Fibroblast of skin of left biceps (primary cell): ENCODE measurements at regions not wholly inside any gene's neighbourhood (a gene's known extent, or its start where the extent isn't known, plus 50 kb on each side); places are given as distances from the start of the nearest gene placed in this dataset.

ENCODE experiments used
- DNase-seq, 2 experiments: peaks; one replicate each; pipeline ENCODE4 v3.0.0-alpha.2; 2013; ENCODE audit warnings: low read depth in 2 of 2

DNA sequence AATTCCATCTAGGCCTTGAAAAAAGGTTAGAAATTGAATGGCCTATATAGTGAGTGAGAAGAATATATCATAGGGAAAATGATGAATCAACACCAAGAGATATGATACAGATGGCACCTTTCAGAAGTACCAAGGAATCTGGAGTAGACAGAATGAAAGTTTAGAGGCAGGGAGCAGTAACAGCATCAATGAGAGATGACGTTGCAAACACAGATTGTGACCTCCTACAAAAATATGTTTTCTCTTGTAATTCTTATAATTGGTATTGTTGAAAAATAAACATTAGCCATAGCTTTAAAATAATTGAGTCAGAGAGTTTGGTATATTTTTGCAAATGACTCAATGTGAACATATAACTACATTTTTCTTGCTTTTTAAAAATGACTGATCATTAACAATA, 1223.1 kb upstream of the GJE1 start:
- no peak for DNase-seq

DNA sequence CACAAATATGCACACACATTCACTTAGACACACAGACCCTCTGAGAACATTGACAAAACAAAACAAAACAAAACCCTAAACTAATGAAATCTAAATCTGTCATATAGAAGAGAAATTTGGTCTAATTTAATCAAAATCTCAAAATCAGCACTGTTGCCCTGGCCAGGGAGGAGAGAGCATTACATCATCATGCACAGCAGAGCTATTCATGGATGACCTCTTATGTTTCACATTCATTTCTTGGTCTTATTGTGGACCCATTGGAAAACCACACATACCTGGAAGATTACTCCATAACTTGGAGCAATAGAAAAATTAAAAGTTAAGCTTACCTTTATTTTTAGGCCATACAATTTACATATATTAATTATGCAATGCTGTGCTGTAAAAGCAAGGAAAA, 1223.6 kb upstream of the GJE1 start:
- DNase-seq, result no peak

DNA sequence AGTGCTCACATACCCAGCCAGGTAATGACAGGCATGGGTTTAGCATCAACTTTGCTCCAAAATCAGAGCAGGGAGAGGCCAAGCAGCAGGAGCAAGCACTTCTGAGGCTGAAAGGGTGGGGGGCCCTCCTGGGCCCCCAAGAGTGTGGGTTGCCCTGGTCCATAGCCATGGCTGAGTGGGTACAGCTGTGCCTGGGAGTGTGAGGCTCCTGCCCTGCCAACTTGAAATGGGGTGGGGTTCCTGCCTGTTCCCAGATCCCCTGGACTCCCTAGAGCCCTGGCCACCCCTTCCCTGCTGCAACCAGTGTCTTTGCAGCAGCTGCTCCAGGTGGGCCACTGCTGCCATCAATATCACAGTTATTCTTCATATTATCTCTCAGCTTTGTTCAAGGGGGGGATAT, 1224.2 kb upstream of the GJE1 start:
- DNase-seq, result no peak

DNA sequence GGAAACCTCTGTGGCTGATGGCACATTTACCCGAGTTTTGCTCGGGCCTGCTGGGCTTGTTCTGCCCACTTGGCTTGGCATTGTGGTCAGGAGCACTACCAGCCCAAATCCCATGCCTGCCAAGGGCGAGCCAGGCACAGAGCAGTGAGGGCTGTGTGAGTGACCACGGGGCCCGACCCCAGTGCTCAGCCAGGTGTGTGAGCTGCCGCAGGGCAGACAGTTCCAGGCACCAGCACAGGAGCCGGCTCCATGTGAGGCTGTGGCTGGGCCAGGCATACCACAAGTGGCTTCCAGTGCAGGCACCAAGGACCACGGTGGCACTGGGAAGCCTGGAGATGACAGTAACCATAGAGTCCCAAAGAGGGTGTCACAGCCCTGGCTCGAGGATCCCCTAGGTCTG, 1225.5 kb upstream of the GJE1 start:
- no peak for DNase-seq

DNA sequence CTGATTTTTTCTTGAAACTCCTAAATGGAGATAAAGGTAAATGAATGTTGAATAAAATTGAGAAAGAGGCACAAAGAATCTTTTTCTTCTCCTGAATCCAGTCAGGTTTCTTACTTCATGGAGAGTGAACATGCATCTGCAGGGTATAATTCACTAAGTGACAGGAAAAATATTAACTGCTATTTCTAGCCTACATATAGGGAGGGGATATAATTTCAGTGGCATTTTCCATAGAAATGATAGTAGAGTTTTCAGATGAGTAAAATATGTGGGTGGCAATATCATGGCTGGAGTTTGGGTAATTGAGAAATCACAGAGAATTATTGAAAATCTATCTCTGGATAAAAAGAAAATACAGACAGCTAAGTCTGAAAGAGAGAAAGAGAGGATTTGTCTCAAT, 1227.0 kb upstream of the GJE1 start:
- no peak for DNase-seq

DNA sequence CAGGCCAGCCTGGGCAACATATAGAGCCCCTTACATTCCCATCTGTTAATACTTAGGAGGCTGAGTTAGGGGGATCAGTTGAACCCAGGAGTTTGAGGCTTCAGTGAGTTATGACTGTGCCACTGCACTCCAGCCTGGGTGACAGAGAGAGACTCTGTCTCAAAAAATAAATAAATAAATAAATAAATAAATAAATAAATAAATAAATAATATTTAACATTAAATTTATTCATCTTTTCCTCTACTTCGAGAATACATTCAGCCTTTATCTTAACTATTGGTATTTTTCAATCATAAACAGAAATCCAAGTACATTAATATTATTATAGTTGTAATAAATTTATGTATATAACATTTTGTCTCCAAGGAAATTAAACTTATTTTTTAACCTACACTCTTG, 1227.7 kb upstream of the GJE1 start:
- no peak for DNase-seq

DNA sequence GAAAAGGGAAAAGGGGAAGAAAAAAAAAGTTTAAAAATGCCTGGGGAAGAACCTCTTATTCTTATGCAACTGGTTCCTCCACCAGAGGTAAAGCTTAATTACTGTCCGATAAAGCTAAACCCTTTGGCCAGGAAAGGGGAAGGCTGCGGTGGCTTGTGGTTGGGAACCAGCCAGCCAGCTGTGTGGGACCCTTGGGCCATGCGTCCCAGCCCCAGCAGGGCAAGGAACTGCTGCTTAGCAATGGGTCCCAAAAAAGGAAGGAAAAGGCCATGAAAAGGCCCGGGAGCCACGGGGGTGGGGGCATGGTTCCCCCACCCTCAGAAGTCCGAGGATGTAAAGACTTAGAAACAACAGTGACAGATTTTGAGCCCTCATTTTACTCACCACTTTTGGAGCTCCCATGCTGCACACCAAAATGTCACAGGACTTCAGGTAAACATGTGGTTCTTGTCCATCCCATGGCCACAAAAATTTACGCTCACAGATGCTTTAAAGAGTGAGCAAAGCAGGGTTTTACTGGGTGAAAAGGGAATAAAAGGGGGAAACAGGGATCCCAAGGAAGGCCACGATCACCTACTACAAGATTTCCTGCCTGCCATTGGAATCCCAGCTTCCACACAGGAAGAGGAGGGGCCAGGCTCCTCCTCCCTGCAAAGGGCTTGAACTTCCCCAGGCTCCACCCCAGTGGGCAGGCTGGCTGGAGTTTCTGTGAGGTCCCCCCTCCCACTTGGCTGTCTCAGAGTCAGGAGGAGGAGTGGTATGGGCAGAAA, 1234.7 kb upstream of the GJE1 start:
- DNase-seq, result no peak

DNA sequence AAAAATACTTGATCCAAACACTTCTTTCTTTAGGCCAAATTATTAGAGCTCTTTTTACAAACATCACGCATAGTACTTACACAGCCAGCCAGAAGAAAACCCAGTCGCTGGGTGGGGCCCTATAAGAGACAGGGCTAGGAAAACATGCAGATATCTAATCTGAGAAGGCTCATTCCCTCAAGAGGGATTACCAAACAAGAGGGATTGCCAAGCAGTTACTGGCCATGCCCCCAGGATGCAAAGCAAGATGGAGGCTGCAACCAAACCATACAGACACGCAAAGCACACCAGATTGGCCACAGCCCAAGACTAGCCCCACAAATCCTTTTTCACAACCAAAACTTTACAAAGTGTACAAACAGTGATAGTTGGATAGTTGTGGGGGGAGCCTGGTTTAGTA, 1235.4 kb upstream of the GJE1 start:
- DNase-seq, result no peak

DNA sequence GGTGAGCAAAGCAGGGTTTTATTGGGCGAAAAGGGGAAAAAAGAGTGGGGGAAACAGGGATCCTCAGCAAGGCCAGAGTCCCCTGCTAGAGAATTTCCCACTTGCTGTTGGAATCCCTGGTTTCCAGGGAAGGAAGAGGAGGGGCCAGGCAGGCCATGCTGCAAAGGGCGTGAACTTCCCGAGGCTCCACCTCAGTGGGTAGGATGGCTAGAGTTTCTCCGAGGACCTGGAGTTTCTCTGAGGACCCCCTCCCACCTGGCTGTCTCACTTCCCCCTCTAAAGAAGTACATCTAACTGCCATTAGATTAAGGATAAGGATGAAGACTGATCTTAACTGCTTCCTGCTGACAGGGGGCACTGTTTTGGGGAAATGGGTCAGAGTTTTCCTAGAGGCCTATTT, 1239.3 kb upstream of the GJE1 start:
- DNase-seq, result no peak

DNA sequence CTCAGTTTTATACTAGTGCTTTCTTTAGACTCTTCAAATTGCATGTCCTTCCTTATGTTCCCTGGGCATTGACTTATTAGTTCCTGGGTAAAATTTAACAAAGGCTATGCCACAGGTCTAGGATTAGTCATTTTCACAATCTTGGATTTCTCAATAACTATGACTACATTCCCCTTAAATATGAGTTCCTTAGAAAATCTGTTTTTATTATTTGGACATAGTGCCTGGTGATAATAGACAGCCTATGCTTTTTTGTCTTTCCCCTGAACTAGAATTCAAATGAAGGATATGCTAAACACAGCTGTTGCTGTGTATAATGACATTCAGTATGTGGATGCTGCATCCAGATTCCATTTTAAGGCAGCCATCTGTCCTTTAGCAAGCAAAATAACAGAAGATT, 1252.8 kb upstream of the GJE1 start:
- DNase-seq, result peak in 1 of 2 experiments; percentile 11

DNA sequence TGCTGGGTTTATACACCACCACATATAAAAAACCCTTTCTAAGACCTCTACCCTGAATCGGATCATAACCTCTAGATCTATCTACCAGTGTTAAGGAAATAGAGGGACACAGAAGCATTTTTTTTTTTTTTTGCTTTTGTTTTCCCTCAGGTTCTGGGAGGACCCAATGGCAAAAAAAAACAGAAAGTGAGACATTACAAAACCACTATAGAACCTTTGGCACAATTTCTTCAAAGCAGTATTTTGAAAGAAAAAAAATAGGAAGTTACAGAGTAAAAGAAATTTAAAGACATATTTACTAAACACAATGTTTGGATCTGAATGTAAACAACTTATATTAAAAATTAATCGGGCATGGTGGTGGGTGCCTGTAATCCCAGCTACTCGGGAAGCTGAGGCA, 1258.7 kb upstream of the GJE1 start:
- DNase-seq, result no peak

DNA sequence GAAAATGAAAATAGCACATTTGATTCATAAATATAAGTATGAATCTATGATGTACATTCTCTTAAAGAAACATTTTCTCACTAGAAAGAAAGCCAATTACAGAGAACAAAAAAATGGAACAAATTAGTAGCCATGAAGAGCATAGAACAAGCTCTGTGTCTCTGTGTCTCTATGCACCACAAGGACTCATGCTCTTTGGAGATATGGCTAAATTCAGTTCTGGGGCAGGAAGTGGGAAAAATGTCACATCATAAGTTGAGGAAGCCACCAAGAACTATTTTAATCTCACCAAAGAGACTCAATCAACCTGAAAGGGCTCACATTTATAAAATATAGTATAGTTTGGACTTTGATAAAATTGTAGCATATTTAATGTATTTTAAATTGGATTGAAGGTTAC, 1259.8 kb upstream of the GJE1 start:
- DNase-seq, result no peak

DNA sequence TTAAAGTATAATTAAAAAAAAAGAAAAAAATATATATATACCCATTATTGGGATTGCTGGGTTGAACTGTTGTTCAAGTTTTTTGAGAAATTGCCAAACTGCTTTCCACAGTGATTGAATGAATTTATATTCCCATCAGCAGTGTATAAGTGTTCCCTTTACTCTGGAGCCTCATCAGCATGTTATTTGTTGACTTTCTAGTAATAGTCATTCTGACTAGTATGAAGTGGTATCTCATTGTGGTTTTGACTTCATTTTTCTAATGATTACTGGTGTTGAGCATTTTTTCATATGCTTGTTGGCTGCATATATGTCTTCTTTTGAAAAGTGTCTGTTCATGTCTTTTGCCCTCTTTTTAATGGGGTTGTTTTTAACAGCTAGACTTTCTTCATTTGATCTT, 1260.8 kb upstream of the GJE1 start:
- DNase-seq, result no peak

DNA sequence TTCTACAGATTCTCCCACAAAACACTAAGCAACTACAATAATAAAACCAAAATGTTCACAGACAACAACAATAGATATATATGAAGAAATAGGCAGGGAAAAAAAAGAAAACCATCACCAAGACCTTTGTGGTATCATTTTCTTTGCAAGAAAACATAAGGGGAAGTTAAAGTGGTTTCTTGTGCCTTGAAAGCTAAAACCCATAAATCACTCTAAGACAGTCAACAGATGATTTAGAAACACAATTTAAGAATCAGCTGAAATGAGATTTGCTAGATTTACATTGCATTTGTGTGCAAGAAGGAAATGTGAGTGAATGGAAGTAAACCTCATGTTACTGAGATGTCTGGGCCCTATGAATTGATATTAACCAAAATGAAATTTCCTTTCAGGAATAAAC, 1265.4 kb upstream of the GJE1 start:
- DNase-seq, result no peak

DNA sequence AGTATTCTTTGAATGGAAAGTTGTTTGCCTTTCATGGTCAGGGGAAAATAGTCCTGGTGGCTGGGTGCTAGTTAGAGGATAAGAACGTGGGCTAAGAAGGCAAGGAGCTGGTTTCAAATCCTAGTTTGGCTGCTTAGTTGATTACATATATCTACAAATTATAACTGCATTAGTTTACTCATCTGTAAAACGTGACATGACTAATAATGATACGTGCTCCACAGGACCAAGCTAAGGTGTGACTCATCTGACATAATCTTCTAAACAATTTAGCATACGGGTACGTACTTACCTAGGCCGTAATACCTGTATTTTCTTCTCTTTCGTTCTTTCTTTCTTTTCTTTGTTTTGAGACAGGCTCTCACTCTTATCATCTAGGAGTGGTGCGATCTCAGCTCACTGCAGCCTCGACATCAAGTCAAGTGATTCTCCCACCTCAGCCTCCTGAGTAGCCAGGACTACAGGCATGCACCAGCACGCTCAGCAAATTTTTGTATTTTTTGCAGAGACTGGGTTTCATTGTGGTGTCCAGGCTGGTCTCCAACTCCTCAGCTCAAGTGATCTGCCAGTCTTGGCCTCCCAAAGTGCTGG, 1274.2 kb upstream of the GJE1 start:
- DNase-seq, result no peak

DNA sequence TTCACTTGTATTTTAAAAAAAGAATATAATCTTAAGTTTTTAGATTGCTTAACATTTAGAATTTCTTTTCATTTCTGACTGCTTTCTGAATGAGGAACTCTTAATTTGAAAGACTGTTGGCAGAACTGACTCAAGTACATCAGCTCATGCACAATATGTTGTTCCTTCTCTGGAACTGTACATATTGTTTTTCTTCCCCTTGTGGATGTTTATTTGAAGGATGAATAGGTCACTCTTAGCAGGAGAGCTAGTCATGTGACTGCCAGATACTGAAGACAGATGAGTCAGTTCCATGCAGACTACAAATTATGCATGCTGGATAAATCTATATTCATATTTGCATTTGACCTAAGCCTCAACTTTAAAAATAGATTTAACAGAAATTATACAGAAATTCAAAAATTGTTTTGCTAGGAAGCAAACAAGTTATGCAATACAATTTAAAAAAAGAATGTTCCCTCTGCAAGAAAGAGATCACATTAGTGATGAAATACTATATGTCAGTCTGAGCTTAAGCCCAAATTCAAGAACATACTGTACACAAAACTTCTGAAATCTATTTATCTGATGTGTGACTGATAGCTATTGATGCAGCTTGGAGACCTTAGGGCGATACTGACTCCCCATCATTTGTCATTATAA, 1274.9 kb upstream of the GJE1 start:
- peak; percentile 78 to 79 for DNase-seq

DNA sequence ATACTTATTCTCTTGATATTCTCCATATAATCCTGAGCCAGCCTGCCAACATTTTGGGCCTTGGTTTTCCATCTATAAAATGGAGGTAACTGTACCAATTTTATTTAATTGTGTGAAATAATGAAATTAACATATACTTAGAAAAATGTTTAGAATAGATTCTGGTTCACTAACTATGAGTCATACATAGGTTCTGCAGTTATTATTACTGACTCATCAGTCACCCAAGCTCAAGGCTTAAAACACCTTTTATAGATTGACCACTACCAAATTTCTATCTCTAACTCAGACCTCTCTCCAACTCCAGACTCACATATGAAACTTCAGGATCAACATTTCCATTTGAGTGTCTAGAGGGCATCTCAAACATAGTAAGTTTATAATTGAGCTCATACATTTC, 1277.2 kb upstream of the GJE1 start:
- DNase-seq, result no peak

DNA sequence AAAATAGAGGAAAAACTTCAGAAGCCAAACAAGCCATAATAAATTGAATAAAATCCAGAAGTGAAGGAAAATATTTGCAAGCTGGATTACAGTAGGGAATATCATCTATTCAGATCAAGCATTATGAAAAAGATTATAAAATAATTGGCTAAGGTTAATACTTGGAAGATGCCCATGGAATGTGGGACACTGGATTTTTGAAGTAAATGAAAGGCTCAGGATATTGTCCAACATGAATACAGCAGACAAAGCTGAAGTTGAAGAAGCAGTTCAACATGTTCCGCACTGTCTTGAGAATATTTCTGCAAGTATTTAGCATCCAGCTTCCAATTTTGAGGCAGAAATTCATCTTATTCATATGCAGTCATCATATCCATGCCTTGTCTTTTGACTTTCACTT, 1278.4 kb upstream of the GJE1 start:
- no peak for DNase-seq

DNA sequence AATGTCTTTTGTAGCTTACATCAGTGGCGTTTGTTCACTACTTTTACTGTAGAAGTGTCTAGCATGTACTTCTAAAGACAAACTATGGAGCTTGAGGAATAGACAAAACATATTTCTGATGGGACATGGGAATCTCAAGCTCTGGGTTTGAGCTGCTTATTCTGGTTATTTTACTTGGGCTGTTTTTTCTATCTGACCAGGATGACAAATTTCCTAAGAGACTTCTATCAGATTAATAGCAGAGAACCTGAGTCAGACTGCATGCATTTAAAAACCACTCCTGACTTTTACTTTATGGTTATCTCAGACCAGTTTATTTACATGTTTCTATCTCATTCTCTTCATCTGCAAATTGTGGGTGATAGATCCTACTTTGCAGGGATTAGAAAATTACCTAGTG, 1282.3 kb upstream of the GJE1 start:
- no peak for DNase-seq

DNA sequence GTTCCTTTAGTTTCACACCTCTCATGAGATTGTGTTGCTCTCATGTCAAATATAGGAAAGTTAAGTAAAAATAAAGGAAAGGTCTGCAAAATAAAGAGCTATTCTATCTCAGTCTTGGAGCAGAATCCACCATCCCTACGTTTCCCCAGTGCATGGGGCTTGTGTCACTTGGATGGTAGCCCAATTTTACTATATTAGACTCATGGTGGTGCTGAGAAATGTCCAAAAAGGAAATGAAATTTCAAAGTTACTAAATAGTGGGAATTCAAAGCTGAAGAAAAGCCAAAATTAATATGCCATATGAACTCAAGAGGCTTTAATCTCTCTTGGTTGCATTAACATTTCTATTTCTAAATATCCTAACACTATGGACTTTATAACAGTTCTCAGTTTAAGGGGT, 1283.3 kb upstream of the GJE1 start:
- no peak for DNase-seq

DNA sequence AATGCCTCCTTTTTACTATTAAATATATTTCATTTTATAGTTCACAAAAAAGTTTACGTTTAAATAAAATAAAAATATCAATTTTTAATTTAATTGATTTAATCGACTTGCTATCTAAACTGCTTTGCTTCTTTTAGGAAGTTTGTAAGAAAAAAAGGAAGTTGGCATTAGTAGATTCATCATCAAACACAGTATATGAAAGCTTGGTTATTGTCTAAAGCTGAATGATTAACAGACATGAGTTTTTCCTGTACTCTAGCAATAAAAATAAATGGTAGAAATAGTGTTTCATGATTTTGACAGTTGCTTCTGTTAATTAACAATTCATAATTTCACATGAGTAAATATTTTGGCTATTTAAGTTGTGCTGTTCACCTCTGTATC, 1285.5 kb upstream of the GJE1 start:
- DNase-seq, result no peak

DNA sequence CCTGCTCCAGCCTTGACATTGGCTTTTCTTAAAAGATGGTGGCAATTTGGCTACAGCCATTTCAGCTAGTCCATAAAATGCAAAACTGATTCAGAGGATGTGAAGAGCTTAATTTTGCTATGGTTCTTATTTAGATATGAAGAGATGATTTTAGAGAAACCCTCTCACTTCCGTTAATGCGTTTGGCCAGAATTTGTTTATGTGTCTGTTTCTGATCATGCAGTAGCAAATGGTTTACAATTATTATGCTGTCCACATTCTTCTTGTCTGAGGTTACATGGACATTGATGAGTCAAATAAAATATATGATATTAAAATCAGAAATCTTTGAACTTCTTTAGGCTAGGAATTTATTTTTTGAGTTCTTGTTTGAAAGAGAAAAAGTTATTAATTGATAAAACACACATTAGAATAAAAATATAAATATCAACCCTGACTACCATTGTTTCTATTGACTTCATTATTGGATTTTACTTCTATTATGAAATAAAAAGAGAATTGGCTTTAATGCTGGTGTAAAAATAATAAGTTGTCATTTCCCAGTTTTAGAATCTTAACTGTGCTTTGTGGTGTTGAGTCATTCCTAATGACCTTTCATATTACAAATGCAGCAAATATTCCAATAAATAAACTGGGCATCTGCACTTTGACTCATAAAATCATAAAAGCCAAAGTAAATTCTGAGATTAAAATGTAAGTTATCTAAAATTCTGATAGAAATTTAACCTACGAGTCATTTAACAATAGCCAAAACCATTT, 1286.0 kb upstream of the GJE1 start:
- DNase-seq, result no peak

DNA sequence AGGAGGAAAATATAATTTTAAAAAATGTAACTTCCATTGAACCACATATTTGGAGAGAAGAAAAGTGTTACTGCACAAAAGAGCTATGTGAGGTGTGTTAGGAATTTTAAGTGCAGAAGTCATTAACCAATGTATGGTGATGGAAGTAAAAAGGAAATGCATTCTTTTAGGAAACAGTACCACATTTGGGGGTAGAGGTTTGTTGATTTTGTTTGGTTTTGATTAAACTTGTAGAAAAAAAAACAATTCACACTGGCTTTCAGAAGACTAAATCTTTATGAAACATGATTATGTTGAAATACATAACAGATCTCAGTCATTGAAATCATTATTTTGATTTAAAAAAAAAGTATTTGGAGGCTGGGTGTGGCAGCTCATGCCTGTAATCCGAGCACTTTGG, 1287.0 kb upstream of the GJE1 start:
- peak; percentile 50 to 52 for DNase-seq
